ENCODE measurements at regions not wholly inside any gene's neighbourhood (a gene's known extent, or its start where the extent isn't known, plus 50 kb on each side); places are given as distances from the start of the nearest gene placed in this dataset.

DNA sequence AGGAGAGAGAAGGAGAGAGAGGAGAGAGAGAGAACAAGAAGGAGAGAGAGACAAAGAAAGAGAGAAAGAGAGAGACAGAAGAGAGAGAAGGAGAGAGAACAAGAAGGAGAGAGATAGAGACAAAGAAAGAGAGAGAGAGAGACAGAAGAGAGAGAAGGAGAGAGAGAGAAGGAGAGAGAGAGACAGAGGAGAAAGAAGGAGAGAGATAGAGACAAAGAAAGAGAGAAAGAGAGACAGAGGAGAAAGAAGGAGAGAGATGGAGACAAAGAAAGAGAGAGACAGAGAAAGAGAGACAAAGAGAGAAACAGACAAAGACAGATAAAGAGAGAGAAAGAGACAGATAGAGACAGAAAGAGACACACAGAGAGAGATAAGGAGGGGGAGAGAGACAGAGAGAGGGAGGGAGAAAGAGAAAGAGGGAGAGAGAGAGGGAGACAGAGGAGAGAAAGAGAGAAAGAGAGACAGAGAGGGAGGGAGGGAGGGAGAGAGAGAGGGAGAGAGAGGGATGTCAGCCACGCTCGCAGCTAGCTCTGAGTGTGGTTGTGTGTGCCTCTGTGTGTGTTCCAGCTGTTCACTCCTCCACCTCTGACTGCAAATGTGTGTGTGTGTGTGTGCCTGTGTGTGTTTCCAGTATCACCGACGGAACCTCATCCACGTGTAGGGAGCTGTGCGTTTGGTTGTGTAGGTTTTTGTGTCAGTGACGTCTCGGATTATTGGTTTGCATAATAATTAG lies 105.8 kb downstream of the CRLF2 start:
- TF ChIP-seq, protein P1, sequence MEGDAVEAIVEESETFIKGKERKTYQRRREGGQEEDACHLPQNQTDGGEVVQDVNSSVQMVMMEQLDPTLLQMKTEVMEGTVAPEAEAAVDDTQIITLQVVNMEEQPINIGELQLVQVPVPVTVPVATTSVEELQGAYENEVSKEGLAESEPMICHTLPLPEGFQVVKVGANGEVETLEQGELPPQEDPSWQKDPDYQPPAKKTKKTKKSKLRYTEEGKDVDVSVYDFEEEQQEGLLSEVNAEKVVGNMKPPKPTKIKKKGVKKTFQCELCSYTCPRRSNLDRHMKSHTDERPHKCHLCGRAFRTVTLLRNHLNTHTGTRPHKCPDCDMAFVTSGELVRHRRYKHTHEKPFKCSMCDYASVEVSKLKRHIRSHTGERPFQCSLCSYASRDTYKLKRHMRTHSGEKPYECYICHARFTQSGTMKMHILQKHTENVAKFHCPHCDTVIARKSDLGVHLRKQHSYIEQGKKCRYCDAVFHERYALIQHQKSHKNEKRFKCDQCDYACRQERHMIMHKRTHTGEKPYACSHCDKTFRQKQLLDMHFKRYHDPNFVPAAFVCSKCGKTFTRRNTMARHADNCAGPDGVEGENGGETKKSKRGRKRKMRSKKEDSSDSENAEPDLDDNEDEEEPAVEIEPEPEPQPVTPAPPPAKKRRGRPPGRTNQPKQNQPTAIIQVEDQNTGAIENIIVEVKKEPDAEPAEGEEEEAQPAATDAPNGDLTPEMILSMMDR (conservative IDR thresholded peaks at IDR 0.05; ENCODE audit: low read depth, low read length): no peak
- TF ChIP-seq EZH2 (IDR thresholded peaks at IDR 0.05; ENCODE audit: borderline replicate concordance, low read depth, low read length, poor library complexity, severe bottlenecking): no peak

All from A673 (cell line).